ENCODE measurements at regions not wholly inside any gene's neighbourhood (a gene's known extent, or its start where the extent isn't known, plus 50 kb on each side); places are given as distances from the start of the nearest gene placed in this dataset.

GRCh38 chr16:76612497-76612896, 335.3 kb downstream of the CNTNAP4 start:
- no peaks in the 10 kb centered on the region for H3K27me3 ChIP-seq
- H3K27ac ChIP-seq: no peak overlapping the region
- H3K4me1 ChIP-seq: peaks cover 0 to 9% (median 7%) of the 10 kb centered on the region in 3 donors
- no peak for TF ChIP-seq CTCF (IDR thresholded peaks at IDR 0.05)
- ATAC-seq (no peak), DNase-seq (no peak), FAIRE-seq (no peak)
- H3K9me3 ChIP-seq: no peaks in the 10 kb centered on the region
- no peaks in the 10 kb centered on the region for H3K36me3 ChIP-seq
- intact Hi-C loops (cut with DNase I): no loop called here
- no peak overlapping the region for H3K4me3 ChIP-seq
- WGBS, 2 donors: 85 to 92% methylated on average over 1 of the region's 1 CpG

- no peaks in the 10 kb centered on the region for H3K9me3 ChIP-seq
- no peak overlapping the region for H3K27ac ChIP-seq
- ATAC-seq: peak in 2 of 4 donors; percentile 45 to 51
- H3K36me3 ChIP-seq: no peaks in the 10 kb centered on the region
- no peak for FAIRE-seq
- peaks cover 0 to 9% (median 7%) of the 10 kb centered on the region in 3 donors for H3K4me1 ChIP-seq
- intact Hi-C loops (cut with DNase I): no loop called here
- TF ChIP-seq CTCF (IDR thresholded peaks at IDR 0.05): no peak
- DNase-seq: peak in 2 of 6 donors; percentile 5 to 21
- no peak overlapping the region for H3K4me3 ChIP-seq
- no peaks in the 10 kb centered on the region for H3K27me3 ChIP-seq
Observed at GRCh38 chr16:76614269-76614668, 337.1 kb downstream of the CNTNAP4 start.

- TF ChIP-seq CTCF (IDR thresholded peaks at IDR 0.05): no peak
- ATAC-seq (no peak), FAIRE-seq (no peak), DNase-seq (no peak)
- H3K27ac ChIP-seq: no peak overlapping the region
- WGBS, 2 donors: 62 to 64% methylated on average over 3 of the region's 3 CpGs
- H3K4me1 ChIP-seq: no peaks in the 10 kb centered on the region
- intact Hi-C loops (cut with DNase I): no loop called here
- no peaks in the 10 kb centered on the region for H3K27me3 ChIP-seq
- no peak overlapping the region for H3K4me3 ChIP-seq
- H3K9me3 ChIP-seq: no peaks in the 10 kb centered on the region
- no peaks in the 10 kb centered on the region for H3K36me3 ChIP-seq
Observed at GRCh38 chr16:76622876-76623275, 345.7 kb downstream of the CNTNAP4 start.

GRCh38 chr16:76634847-76635697, 357.9 kb downstream of the CNTNAP4 start:
- H3K4me1 ChIP-seq: no peaks in the 10 kb centered on the region
- TF ChIP-seq CTCF (IDR thresholded peaks at IDR 0.05): no peak
- no peak for FAIRE-seq
- no peak overlapping the region for H3K27ac ChIP-seq
- WGBS, 2 donors: 74 to 81% methylated on average over 36 of the region's 36 CpGs
- H3K4me3 ChIP-seq: no peak overlapping the region
- DNase-seq: peak in 3 of 6 donors; percentile 6 to 33 (median 8)
- peaks cover 0 to 3% (median 0%) of the 10 kb centered on the region in 4 donors for H3K27me3 ChIP-seq
- intact Hi-C loops (cut with DNase I): no loop called here
- peaks cover 0 to 4% (median 0%) of the 10 kb centered on the region in 4 donors for H3K9me3 ChIP-seq
- H3K36me3 ChIP-seq: no peaks in the 10 kb centered on the region
- ATAC-seq: peak in 1 of 4 donors; percentile 38

GRCh38 chr16:76639685-76640289, 362.6 kb downstream of the CNTNAP4 start:
- ATAC-seq: peak; percentile 35 to 78 (median 70)
- DNase-seq: peak in 2 of 6 donors; percentile 4 to 25

More at GRCh38 chr16:76639685-76640289, 362.6 kb downstream of the CNTNAP4 start:
- intact Hi-C loops (cut with DNase I): no loop called here
- Histone ChIP-seq H3K36me3 (no peaks in the 10 kb centered on the region), H3K4me3 (no peak overlapping the region), H3K27ac (no peak overlapping the region), H3K27me3 (no peaks in the 10 kb centered on the region), H3K4me1 (no peaks in the 10 kb centered on the region), H3K9me3 (no peaks in the 10 kb centered on the region)
- no peak for FAIRE-seq
- WGBS, 2 donors: 37 to 51% methylated on average over 10 of the region's 10 CpGs
- TF ChIP-seq CTCF (IDR thresholded peaks at IDR 0.05): peak in 1 of 4 donors; percentile 18
